Activated B cell treated with CpG ODN at 0.5 μM for 24 hours (primary cell): ENCODE measurements at regions not wholly inside any gene's neighbourhood (a gene's known extent, or its start where the extent isn't known, plus 50 kb on each side); places are given as distances from the start of the nearest gene placed in this dataset.

Experiments
- ATAC-seq: fragments of 200-7000 bp; cut with Tn5 transposase; one replicate; pipeline ENCODE4 v1.10.0; 2021; ENCODE audit warnings: low read depth, mild to moderate bottlenecking, moderate library complexity
- CTCF ChIA-PET: fragments of 350-600 bp; sonication (Branson Sonifier 250); formaldehyde crosslinking; loops from one replicate; lab custom pipeline; 2021; ENCODE audit warnings: antibody characterized with exemption; lab: Charles Lee
- POLR2A ChIA-PET: fragments of 350-600 bp; sonication (Branson Sonifier 250); formaldehyde crosslinking; loops from one replicate; lab custom pipeline; 2021; ENCODE audit warnings: antibody characterized with exemption; lab: Charles Lee
- DNase-seq: peaks from one replicate; pipeline ENCODE4 v3.0.0; 2022
- H3K27ac Mint-ChIP-seq: one replicate; pipeline ENCODE4 v1.8.0; 2020; ENCODE audit warnings: mixed read lengths
- H3K27me3 Mint-ChIP-seq: one replicate; pipeline ENCODE4 v1.8.0; 2021; ENCODE audit warnings: mixed read lengths
- H3K36me3 Mint-ChIP-seq: one replicate; pipeline ENCODE4 v1.8.0; 2021; ENCODE audit warnings: low read depth, mixed read lengths
- H3K4me1 Mint-ChIP-seq: one replicate; pipeline ENCODE4 v1.8.0; 2021; ENCODE audit warnings: mixed read lengths
- H3K4me3 Mint-ChIP-seq: one replicate; pipeline ENCODE4 v1.8.0; 2020; ENCODE audit warnings: mild to moderate bottlenecking, mixed read lengths
- H3K9me3 Mint-ChIP-seq: one replicate; pipeline ENCODE4 v1.8.0; 2020; ENCODE audit warnings: mixed read lengths
- CTCF ChIP-seq: fragments of 200-600 bp; IDR thresholded peaks from one replicate; pipeline ENCODE4 v1.8.0; 2022; ENCODE audit warnings: antibody characterized with exemption, mild to moderate bottlenecking
- intact Hi-C: fragments of 100-400 bp; cut with micrococcal nuclease; formaldehyde crosslinking; loops from one replicate; pipeline ENCODE4 v1.15.1; 2024

- Mint-ChIP-seq H3K27me3 (peaks cover 60% of the 10 kb centered on the region), H3K27ac (no peak overlapping the region), H3K9me3 (no peaks in the 10 kb centered on the region), H3K4me1 (peaks cover 4% of the 10 kb centered on the region), H3K4me3 (no peak overlapping the region), H3K36me3 (no peaks in the 10 kb centered on the region)
- no peak for DNase-seq
- intact Hi-C loops = loop anchor here (5.0 kb wide), 1 partner anchor 219 kb away; no protein-coding TSS in a partner anchor
- TF ChIP-seq CTCF = no peak
- no peak for ATAC-seq
- POLR2A ChIA-PET = no interaction called here
- CTCF ChIA-PET = interaction anchor here (0.9 kb wide), 1 partner anchor 340 kb away, joined by 5 read pairs; no protein-coding TSS in a partner anchor
Measured at GRCh38 chr3:43858294-43858701, 167.6 kb downstream of the ABHD5 start.

- Mint-ChIP-seq H3K27me3 (peaks cover 50% of the 10 kb centered on the region), H3K36me3 (no peaks in the 10 kb centered on the region), H3K9me3 (no peaks in the 10 kb centered on the region), H3K4me1 (peaks cover 4% of the 10 kb centered on the region), H3K27ac (no peak overlapping the region), H3K4me3 (no peak overlapping the region)
- no peak for ATAC-seq
- intact Hi-C loops = loop anchor here (5.0 kb wide), 1 partner anchor 218 kb away; no protein-coding TSS in a partner anchor
- POLR2A ChIA-PET = interaction anchor here (0.7 kb wide), 1 partner anchor 391 kb away, joined by 5 read pairs; no protein-coding TSS in a partner anchor
- no peak for DNase-seq
- TF ChIP-seq CTCF = no peak
- CTCF ChIA-PET = no interaction called here
Measured at GRCh38 chr3:43859766-43860165, 169.0 kb downstream of the ABHD5 start.

GRCh38 chr3:43861635-43862034, 170.9 kb downstream of the ABHD5 start:
- no peak for TF ChIP-seq CTCF
- POLR2A ChIA-PET = no interaction called here
- no peak overlapping the region for H3K27ac Mint-ChIP-seq
- ATAC-seq = no peak
- no peaks in the 10 kb centered on the region for H3K36me3 Mint-ChIP-seq
- no peak for DNase-seq
- intact Hi-C loops = no loop called here
- H3K9me3 Mint-ChIP-seq = no peaks in the 10 kb centered on the region
- no peaks in the 10 kb centered on the region for H3K4me1 Mint-ChIP-seq
- H3K27me3 Mint-ChIP-seq = peaks cover 35% of the 10 kb centered on the region
- CTCF ChIA-PET = no interaction called here
- no peak overlapping the region for H3K4me3 Mint-ChIP-seq

- ChIA-PET CTCF (no interaction called here), POLR2A (no interaction called here)
- no peak for ATAC-seq
- Mint-ChIP-seq H3K4me3 (no peak overlapping the region), H3K9me3 (no peaks in the 10 kb centered on the region), H3K4me1 (no peaks in the 10 kb centered on the region), H3K27me3 (peaks cover 27% of the 10 kb centered on the region), H3K36me3 (no peaks in the 10 kb centered on the region), H3K27ac (no peak overlapping the region)
- DNase-seq = no peak
- intact Hi-C loops = no loop called here
- no peak for TF ChIP-seq CTCF
Measured at GRCh38 chr3:43862470-43862869, 171.7 kb downstream of the ABHD5 start.

GRCh38 chr3:43862992-43863805, 172.5 kb downstream of the ABHD5 start:
- Mint-ChIP-seq H3K27ac (no peak overlapping the region), H3K36me3 (no peaks in the 10 kb centered on the region), H3K27me3 (peaks cover 20% of the 10 kb centered on the region), H3K9me3 (no peaks in the 10 kb centered on the region), H3K4me3 (no peak overlapping the region), H3K4me1 (no peaks in the 10 kb centered on the region)
- TF ChIP-seq CTCF = no peak
- ChIA-PET POLR2A (no interaction called here), CTCF (no interaction called here)
- no peak for ATAC-seq
- intact Hi-C loops = no loop called here
- DNase-seq = no peak
